ENCODE measurements at regions not wholly inside any gene's neighbourhood (a gene's known extent, or its start where the extent isn't known, plus 50 kb on each side); places are given as distances from the start of the nearest gene placed in this dataset.

DNA sequence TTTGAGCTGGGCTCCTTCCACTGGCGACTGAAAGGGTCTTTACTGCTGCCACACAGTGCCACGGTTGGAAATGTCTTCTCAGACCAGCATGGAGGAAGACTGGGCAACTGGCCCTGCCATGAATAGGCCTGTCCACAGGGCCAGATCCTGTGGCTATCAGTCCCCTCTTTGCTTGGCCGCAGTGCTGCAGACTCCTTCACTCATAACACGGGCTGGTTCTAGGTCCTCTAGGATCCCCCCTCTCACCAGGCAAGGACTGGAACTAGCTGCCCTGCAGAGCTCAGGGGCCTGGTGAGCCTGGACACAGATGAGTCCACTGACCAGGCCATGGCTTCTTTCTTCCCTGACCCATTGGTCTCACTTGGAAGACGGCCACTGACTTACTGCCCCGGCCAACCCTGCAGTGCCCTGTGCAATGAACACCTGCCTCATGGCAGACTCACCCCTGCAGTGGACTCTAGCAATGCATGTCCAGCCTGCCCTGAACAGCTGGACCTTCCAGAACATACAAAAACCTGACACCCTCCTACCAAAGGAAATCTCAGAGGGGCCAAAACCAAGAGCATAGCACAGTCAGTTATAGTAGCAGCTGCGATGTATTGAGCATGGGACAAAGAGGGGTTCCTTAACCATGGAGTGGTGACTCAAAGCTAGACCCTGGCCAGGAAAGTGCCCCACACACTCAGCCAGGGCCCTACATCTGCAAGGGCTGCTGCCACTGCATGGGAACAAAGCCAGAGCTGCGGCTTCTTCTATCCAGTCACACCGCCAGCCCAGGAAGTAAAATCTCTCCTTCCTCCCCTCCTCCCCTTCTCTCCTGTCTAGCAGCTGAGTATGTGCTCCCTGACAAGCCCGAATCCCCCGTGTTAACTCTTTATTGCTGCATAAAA lies 72.1 kb upstream of the ITGA11 start:
- H2AFZ ChIP-seq (ENCODE audit: low read length) = no peak overlapping the region
- H4K20me1 ChIP-seq (ENCODE audit: insufficient read depth, low read depth, low read length) = no peaks in the 10 kb centered on the region
- H3K27me3 ChIP-seq (ENCODE audit: low read length) = no peaks in the 10 kb centered on the region
- H3K4me2 ChIP-seq (ENCODE audit: low read depth, low read length, poor library complexity, severe bottlenecking) = no peak overlapping the region
- DNase-seq = no peak
- no peaks in the 10 kb centered on the region for H3K9me3 ChIP-seq (ENCODE audit: low read length)
- H3K9me2 ChIP-seq (replicated peaks; ENCODE audit: insufficient read depth, low read length) = no peaks in the 10 kb centered on the region
- H3K9ac ChIP-seq (ENCODE audit: low read length) = no peak overlapping the region
- H3K36me3 ChIP-seq (ENCODE audit: insufficient read depth, low read length) = no peaks in the 10 kb centered on the region
- no peaks in the 10 kb centered on the region for H3K79me2 ChIP-seq (ENCODE audit: low read length)
- no peak overlapping the region for H3K27ac ChIP-seq (ENCODE audit: low read length)
- no peaks in the 10 kb centered on the region for H3K4me1 ChIP-seq (ENCODE audit: low read length)
- no peak overlapping the region for H3K4me3 ChIP-seq (ENCODE audit: low read length)

DNA sequence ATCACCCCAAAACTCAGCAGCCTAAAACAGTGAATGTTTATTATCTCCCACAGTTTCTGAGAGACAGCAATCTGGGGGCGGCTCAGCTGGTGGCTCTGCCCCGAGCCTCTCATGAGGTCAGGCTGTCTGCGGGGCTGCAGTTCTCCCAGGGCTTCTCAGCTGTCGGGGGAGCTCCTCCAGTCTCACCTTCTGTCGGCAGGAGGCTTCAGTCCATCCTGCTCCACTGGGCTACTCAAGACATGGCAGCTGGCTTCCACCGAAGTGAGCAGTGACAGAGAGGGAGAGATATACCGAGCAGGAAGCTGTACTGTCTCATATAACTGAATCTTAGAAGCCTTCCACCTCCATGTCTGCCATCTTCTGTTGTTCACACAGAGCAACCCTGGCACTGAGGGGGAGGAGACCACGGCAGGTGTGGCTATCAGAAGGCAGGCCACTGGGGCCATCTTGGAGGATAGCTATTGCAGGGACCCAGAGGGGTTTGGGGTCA lies 72.8 kb upstream of the ITGA11 start:
- Histone ChIP-seq H3K27me3 (ENCODE audit: low read length) (no peaks in the 10 kb centered on the region), H3K9me2 (replicated peaks; ENCODE audit: insufficient read depth, low read length) (no peaks in the 10 kb centered on the region), H3K4me3 (ENCODE audit: low read length) (no peak overlapping the region), H3K9ac (ENCODE audit: low read length) (no peak overlapping the region), H3K36me3 (ENCODE audit: insufficient read depth, low read length) (no peaks in the 10 kb centered on the region), H2AFZ (ENCODE audit: low read length) (no peak overlapping the region), H3K9me3 (ENCODE audit: low read length) (no peaks in the 10 kb centered on the region), H3K4me1 (ENCODE audit: low read length) (no peaks in the 10 kb centered on the region), H3K4me2 (ENCODE audit: low read depth, low read length, poor library complexity, severe bottlenecking) (no peak overlapping the region), H3K27ac (ENCODE audit: low read length) (no peak overlapping the region), H4K20me1 (ENCODE audit: insufficient read depth, low read depth, low read length) (no peaks in the 10 kb centered on the region), H3K79me2 (ENCODE audit: low read length) (no peaks in the 10 kb centered on the region)
- no peak for DNase-seq

DNA sequence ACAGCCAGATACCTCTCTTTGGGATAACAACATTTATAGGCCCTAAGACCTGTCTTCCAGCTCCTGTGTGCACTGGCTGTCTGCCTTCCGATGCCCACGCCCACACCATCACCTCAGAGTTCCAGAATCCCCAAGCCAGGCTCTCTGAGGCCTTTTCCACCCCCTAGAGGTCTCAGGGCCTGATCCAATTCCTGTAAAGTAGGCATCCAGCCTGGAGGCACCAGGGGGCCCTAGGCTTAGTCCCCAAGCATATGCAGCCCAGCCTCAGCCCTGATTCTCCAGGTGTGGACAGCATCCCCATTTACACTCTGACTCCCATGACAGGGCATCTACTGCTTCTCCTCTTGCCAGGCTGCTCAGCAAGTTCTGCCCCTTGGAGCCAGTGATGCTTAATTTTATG lies 72.7 kb upstream of the CORO2B start:
- no peaks in the 10 kb centered on the region for H3K79me2 ChIP-seq (ENCODE audit: low read length)
- H4K20me1 ChIP-seq (ENCODE audit: insufficient read depth, low read depth, low read length) = no peaks in the 10 kb centered on the region
- H3K27ac ChIP-seq (ENCODE audit: low read length) = no peak overlapping the region
- no peaks in the 10 kb centered on the region for H3K9me3 ChIP-seq (ENCODE audit: low read length)
- no peaks in the 10 kb centered on the region for H3K4me1 ChIP-seq (ENCODE audit: low read length)
- no peaks in the 10 kb centered on the region for H3K9me2 ChIP-seq (replicated peaks; ENCODE audit: insufficient read depth, low read length)
- no peaks in the 10 kb centered on the region for H3K27me3 ChIP-seq (ENCODE audit: low read length)
- no peaks in the 10 kb centered on the region for H3K36me3 ChIP-seq (ENCODE audit: insufficient read depth, low read length)
- no peak overlapping the region for H3K9ac ChIP-seq (ENCODE audit: low read length)
- no peak overlapping the region for H3K4me2 ChIP-seq (ENCODE audit: low read depth, low read length, poor library complexity, severe bottlenecking)
- H3K4me3 ChIP-seq (ENCODE audit: low read length) = no peak overlapping the region
- H2AFZ ChIP-seq (ENCODE audit: low read length) = no peak overlapping the region
- no peak for DNase-seq

DNA sequence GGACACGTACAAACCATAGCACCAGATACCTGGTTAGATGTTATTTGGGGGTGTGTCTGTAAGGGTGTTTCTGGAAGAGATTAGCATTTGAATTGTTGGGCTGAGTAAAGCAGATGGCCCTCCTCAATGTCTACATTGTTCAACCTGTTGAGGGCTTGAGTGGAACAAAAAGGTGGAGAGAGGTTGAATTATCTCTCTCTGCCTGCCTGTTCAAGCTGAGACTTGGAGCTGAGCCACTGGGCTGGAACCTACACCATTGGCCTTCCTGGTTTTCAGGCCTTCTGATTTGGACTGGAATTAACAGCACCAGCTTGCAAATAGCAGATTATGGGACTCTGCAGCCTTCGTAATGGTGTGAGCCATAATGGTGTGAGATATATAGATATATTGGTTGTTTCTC lies 71.3 kb upstream of the CORO2B start:
- Histone ChIP-seq H2AFZ (ENCODE audit: low read length) (no peak overlapping the region), H3K27ac (ENCODE audit: low read length) (no peak overlapping the region), H3K79me2 (ENCODE audit: low read length) (no peaks in the 10 kb centered on the region), H3K4me1 (ENCODE audit: low read length) (no peaks in the 10 kb centered on the region), H3K4me3 (ENCODE audit: low read length) (no peak overlapping the region), H3K9me2 (replicated peaks; ENCODE audit: insufficient read depth, low read length) (no peaks in the 10 kb centered on the region), H3K27me3 (ENCODE audit: low read length) (no peaks in the 10 kb centered on the region), H3K4me2 (ENCODE audit: low read depth, low read length, poor library complexity, severe bottlenecking) (no peak overlapping the region), H3K36me3 (ENCODE audit: insufficient read depth, low read length) (no peaks in the 10 kb centered on the region), H3K9me3 (ENCODE audit: low read length) (no peaks in the 10 kb centered on the region), H3K9ac (ENCODE audit: low read length) (no peak overlapping the region), H4K20me1 (ENCODE audit: insufficient read depth, low read depth, low read length) (no peaks in the 10 kb centered on the region)
- DNase-seq = no peak

DNA sequence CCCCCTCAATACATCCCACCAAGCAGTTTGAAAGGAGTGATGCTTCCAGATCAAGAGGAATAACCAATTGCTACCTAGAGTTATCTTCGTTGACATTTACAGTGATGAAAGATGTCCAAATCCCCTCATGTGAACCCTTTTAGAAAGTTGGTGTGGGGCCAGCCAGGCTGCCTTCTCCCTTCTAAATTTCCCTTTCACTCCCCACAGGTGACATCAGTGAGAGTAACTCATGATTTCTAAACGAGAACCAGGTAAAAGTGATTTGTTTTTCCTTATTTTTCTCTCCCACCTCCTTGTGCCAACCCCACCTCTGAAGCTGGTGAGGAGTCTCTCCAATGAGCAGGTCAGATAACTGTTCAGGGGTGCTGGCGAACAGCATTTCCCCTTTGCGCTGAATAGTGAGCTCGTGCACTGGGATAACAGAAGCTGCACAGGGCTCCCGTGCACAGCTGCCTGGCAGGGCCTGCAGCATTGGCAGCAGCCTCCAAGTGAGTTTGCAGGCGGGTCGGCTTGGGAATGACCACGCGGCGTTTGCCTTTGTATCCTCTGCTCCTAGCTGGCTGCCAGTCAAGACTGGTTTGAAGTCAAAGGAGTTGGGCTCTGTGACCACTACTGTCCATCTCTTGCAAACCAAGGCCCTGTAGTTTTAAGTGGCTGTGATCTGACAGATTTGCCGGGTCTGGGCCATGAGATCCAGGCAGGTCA lies 70.2 kb upstream of the CORO2B start:
- H3K9me2 ChIP-seq (replicated peaks; ENCODE audit: insufficient read depth, low read length) = no peaks in the 10 kb centered on the region
- no peak overlapping the region for H3K4me2 ChIP-seq (ENCODE audit: low read depth, low read length, poor library complexity, severe bottlenecking)
- H3K9me3 ChIP-seq (ENCODE audit: low read length) = 0 out of 2 replicates have a peak, but pooled peaks cover 2% of the 10 kb centered on the region
- H3K4me1 ChIP-seq (ENCODE audit: low read length) = no peaks in the 10 kb centered on the region
- H3K36me3 ChIP-seq (ENCODE audit: insufficient read depth, low read length) = no peaks in the 10 kb centered on the region
- H3K27me3 ChIP-seq (ENCODE audit: low read length) = no peaks in the 10 kb centered on the region
- no peak overlapping the region for H3K9ac ChIP-seq (ENCODE audit: low read length)
- H3K79me2 ChIP-seq (ENCODE audit: low read length) = no peaks in the 10 kb centered on the region
- no peak for DNase-seq
- no peak overlapping the region for H2AFZ ChIP-seq (ENCODE audit: low read length)
- H3K4me3 ChIP-seq (ENCODE audit: low read length) = no peak overlapping the region
- H4K20me1 ChIP-seq (ENCODE audit: insufficient read depth, low read depth, low read length) = no peaks in the 10 kb centered on the region
- no peak overlapping the region for H3K27ac ChIP-seq (ENCODE audit: low read length)

DNA sequence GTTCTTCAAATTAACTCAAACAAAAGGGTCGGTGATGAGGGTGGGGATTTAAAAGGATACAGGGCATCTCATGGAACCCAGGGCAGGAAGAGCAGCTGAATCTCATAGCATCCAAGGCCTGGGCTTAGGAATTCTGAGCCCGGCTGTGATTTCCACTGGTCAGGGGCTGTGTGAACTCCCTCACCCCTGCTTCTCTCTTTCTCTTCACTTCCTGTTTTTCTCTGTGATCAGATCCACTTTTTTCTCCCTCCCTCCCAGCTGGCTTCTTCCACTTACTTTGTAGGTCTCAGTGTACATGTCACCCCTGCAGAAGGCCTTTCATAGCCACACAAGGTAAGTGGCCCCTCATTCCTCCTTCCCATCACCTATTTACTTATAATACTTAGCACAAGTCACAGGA lies 68.2 kb upstream of the CORO2B start:
- H2AFZ ChIP-seq (ENCODE audit: low read length) = no peak overlapping the region
- DNase-seq = no peak

DNA sequence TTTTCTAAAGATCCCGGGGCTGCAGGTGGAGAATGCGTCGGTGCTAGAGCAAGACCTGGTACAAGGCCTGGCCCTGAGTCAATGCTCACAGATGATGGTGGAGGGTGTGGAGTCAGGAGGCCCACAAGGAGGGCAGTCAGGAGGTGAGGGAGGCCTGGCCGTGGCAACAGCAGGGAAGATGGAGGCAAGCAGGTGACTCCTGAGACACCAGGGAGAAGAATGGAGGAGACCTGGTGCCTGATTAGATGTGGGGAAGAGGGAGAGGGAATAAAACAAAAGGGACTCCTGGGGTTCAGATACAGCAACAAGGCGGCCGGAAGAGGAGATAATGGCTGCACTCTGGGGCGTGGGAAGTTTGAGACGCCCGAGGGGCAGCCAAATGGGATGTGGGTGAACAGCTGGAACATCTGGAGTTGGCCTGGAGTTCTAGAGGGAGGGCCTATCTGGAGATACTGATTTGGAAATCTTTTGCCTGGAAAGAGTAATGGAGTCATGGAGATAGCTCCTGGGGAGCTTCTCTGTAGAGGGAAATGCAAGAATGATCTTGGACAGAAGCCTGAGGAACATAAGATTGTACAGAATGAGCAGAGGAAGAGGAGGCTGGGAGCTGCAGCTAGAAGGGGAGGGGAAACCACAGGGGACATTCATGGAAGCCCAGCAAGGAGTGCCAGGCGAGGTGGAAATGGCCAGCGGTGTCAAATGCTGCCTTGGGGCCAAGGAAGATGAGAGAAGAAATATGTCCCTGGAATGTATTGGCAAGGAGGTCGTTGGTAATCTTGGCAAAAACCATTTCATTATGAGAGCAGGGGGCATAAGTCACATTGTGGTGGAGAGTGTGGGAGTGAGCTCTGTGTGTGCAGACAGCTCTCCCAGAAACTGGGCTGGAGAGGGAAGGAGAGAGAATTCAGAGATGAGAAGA lies 67.5 kb upstream of the CORO2B start:
- Histone ChIP-seq H3K36me3 (ENCODE audit: insufficient read depth, low read length) (no peaks in the 10 kb centered on the region), H3K27me3 (ENCODE audit: low read length) (no peaks in the 10 kb centered on the region), H2AFZ (ENCODE audit: low read length) (no peak overlapping the region), H3K4me3 (ENCODE audit: low read length) (no peak overlapping the region), H3K9me2 (replicated peaks; ENCODE audit: insufficient read depth, low read length) (no peaks in the 10 kb centered on the region), H4K20me1 (ENCODE audit: insufficient read depth, low read depth, low read length) (no peaks in the 10 kb centered on the region), H3K9ac (ENCODE audit: low read length) (no peak overlapping the region), H3K4me2 (ENCODE audit: low read depth, low read length, poor library complexity, severe bottlenecking) (no peak overlapping the region), H3K79me2 (ENCODE audit: low read length) (no peaks in the 10 kb centered on the region), H3K27ac (ENCODE audit: low read length) (no peak overlapping the region), H3K4me1 (ENCODE audit: low read length) (no peaks in the 10 kb centered on the region), H3K9me3 (ENCODE audit: low read length) (0 out of 2 replicates have a peak, but pooled peaks cover 2% of the 10 kb centered on the region)
- DNase-seq = no peak

More for the DNA sequence above, 68.2 kb upstream of the CORO2B start:
- H3K36me3 ChIP-seq (ENCODE audit: insufficient read depth, low read length) = no peaks in the 10 kb centered on the region
- H3K9me3 ChIP-seq (ENCODE audit: low read length) = 0 out of 2 replicates have a peak, but pooled peaks cover 2% of the 10 kb centered on the region
- H3K4me1 ChIP-seq (ENCODE audit: low read length) = no peaks in the 10 kb centered on the region
- H3K27me3 ChIP-seq (ENCODE audit: low read length) = no peaks in the 10 kb centered on the region
- no peak overlapping the region for H3K4me3 ChIP-seq (ENCODE audit: low read length)
- no peak overlapping the region for H3K4me2 ChIP-seq (ENCODE audit: low read depth, low read length, poor library complexity, severe bottlenecking)
- no peak overlapping the region for H3K27ac ChIP-seq (ENCODE audit: low read length)
- no peak overlapping the region for H3K9ac ChIP-seq (ENCODE audit: low read length)
- no peaks in the 10 kb centered on the region for H3K79me2 ChIP-seq (ENCODE audit: low read length)
- H4K20me1 ChIP-seq (ENCODE audit: insufficient read depth, low read depth, low read length) = no peaks in the 10 kb centered on the region
- no peaks in the 10 kb centered on the region for H3K9me2 ChIP-seq (replicated peaks; ENCODE audit: insufficient read depth, low read length)

Measured in Karpas-422 (cell line).